HG03139 (cell line): ENCODE measurements at regions not wholly inside any gene's neighbourhood (a gene's known extent, or its start where the extent isn't known, plus 50 kb on each side); places are given as distances from the start of the nearest gene placed in this dataset.

Source experiments
- ATAC-seq: cut with Tn5 transposase; IDR thresholded peaks from one replicate; pipeline ENCODE4 v1.9.1; 2021; ENCODE audit not compliant: unreplicated experiment

DNA sequence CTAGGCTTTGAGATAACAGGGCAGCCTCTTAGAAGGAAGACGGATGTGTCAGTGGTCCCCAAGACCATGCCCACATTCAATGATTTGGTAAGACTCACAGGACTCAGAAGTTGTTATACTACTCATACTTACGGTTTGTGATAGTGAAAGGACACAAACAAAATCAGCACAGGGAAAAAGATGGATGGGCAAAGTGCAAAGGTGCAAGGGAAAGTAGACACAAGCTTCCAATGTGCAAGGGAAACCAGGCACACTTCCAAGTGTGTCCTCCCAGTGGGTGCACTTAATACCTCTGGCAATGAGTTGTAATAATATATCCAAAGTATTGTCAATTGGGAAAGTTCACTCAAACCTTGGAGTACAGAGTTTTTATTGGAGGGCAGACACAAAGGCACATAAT, 53.8 kb upstream of the VCX start:
- ATAC-seq, result no peak

DNA sequence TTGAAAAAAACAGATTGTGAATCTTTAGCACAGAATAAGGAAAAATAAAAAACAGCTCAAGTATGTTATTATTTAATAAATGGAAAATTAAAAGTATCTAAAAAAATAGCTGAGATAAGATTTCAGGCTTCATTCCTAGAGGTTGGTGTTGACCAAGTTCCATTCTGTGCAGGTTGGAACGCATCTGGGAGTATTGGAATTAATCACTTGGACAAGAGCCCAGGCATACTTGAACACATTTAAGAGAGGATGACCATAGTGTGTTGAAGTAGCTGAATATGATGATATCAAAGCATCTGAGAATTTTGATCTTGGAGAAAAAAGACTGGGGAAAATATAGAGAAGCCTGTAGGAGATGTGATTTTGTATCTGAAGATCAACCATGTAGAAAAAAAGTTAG, 54.6 kb upstream of the VCX start:
- no peak for ATAC-seq

- no peak for ATAC-seq
Measured at GRCh38 chrX:7787714-7788113, 55.3 kb upstream of the VCX start.

DNA sequence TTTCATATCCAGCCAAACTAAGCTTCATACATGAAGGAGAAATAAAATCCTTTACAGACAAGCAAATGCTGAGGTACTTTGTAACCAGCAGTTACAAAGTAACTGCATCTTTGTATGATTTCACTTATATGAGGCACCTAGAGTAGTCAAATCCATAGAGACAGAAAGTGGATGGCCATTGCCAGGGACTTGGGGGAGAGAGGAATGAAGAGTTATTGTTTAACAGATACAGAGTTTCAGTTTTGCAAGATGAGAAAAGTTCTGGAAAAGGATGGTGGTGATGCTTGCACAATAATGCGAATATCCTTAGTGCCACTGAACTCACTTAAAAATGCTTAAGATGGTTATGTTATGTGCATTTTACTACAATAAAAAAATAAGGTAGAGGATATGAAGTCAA, 58.4 kb upstream of the VCX start:
- ATAC-seq, result no peak

DNA sequence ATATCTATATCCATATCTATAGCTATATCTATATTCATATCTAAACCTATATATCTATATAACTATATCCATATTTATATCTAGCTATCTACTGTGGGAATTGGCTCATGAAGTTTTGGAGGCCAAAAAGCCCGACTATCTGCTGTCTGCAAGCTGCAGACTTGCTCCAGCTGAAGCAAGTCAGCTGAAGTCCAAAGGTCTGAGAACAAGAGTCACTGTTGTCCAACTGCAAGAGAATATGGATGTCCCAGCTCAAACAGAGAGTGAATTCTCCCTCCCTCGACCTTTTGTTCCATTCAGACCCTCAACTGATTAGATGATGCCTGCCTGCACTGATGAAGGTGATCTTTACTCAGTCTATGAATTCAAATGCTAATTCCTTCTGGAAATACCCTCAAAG, 63.3 kb upstream of the VCX start:
- ATAC-seq, result no peak

DNA sequence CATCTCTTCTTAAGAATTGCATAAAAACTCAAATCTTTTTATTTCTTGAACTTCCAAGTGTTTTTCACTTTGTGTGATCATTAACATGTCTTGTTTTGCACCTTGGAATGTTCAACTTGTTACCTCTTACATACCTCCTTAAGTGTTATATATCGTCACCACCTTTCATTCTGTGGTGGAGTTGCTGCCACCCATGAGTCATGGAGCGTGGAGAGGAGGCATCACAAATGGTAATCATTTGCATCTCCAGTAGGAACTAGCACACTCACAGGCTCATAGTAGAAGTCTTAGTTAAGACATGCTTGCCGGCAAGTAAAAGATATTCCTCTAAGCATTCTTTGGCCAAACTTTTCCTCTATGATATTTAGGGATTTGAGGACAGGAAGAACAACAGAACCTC, 67.0 kb upstream of the VCX start:
- no peak for ATAC-seq

DNA sequence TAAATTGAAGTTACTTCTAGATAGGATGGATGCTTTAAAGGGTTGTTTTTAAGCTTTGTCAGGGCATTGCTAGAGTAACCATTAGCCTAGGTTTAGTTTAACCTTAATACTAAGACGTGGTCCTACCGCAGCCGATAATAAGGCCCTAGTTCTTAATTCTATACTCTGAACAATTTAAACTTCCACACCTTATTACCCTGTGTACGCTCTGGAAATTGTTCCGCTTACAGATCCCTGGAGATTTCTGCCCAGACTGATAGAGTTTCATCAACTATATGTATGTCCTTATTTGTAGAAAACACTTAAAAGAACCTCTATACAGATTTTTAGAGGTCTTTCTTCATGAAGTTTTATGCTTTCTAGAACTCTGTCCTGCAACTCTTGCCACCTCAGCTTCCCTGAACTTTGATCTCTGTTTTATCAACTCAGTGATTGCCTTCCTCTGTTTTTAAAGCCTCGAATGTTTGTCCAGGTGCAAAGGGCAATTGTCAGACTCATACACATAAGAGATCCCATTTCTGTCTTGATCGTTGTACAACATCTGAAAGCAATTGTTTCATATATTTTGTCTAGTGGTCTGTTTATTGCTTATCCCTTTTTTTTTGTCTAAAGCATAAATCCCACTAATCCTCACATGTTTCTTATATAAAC, 71.1 kb upstream of the VCX start:
- no peak for ATAC-seq

DNA sequence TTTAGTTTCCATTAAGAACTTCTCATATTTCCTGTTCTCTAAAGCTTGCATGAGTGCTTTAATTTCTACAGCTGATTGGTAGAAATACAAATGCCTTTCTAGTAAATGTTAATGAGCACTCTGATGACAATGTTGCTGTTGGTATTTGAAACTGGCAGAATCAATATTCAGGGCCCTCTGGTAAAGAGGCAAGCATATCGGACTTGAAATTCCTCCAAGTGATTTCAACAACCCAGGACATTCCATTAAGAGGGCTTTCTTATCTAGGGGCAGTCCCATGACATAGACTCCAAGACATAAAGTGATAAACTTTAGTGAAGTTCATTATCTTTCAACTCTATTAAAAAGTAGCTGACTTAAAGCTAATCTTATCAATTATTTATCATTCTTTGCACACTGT, 83.1 kb upstream of the VCX start:
- no peak for ATAC-seq

- no peak for ATAC-seq
Measured at GRCh38 chrX:7746856-7747255, 96.1 kb upstream of the VCX start.

GRCh38 chrX:7730071-7730470, 112.9 kb upstream of the VCX start:
- ATAC-seq, result no peak

GRCh38 chrX:7720519-7720918, 122.5 kb upstream of the VCX start:
- ATAC-seq, result no peak

DNA sequence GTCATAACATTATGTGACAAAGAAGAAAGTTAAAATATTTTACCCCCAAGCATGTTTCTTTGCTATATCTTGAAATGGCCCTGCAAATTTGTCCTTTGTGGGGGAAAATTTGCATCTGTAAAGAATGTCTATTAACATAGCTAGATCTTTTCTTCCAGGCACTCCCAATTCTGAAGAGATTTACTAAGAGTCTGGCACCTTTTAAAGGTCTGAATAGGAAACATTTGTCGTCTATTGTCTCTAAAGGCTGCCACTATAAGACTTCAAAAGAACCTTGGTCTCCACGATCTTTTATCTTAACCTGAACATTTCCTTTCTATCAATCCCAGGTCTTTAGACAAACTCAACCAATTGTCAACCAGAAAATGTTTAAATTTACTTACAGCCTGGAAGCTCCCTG, 128.6 kb upstream of the VCX start:
- no peak for ATAC-seq

- ATAC-seq, result no peak
Measured at GRCh38 chrX:7711167-7711566, 131.8 kb upstream of the VCX start.

DNA sequence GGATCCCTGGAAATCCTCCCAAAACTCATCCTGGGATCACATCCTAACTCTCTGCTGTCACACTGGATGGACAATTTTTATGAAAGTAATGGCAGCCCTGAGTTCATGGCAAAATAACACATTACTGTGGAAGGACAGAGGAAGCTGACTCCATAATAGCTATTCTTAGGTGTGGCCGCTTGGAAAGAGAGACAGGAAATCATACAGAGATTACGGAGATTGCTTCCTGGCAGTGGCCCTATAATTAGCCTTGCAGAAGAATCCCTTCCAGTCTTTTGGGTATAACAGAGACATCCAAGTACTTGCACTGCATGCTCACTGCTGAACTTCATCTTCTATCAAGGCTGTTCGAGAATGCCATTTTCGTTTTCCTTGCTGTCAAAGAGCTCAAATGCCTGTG, 133.1 kb upstream of the VCX start:
- ATAC-seq, result no peak

- ATAC-seq, result no peak
Measured at GRCh38 chrX:7706032-7706431, 136.9 kb upstream of the VCX start.

- ATAC-seq, result no peak
Measured at GRCh38 chrX:7704205-7704604, 138.8 kb upstream of the VCX start.

GRCh38 chrX:7698248-7698647, 144.7 kb upstream of the VCX start:
- ATAC-seq, result no peak

- ATAC-seq, result no peak
Measured at GRCh38 chrX:7690842-7691241, 152.1 kb upstream of the VCX start.

DNA sequence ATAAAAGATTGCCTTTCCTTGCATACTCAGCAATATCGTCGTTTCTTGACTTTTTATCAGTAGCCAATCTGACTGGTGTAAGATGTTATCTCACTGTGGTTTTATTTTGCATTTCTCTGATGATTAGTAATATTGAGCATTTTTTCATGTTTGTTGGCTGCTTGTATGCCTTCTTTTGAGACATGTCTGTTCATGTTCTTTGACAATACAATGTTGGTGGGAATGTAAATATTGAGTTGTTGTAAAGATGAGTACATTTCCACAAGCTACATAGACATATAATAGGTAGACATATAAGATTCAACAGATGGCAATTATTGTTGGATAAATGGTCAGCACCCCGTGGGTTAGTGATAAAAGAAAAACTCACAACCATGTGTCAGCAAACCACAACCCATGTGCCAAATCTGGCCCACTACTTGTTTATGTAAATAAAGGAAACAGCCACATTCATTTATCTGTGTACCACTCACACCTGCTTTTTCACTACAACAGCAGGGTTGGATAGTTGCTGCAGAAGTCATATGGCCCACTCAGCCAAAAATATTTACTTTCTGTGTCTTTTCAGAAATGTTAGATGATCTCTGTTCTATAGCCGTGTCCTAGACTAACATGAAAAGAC, 153.1 kb upstream of the VCX start:
- ATAC-seq, result no peak

DNA sequence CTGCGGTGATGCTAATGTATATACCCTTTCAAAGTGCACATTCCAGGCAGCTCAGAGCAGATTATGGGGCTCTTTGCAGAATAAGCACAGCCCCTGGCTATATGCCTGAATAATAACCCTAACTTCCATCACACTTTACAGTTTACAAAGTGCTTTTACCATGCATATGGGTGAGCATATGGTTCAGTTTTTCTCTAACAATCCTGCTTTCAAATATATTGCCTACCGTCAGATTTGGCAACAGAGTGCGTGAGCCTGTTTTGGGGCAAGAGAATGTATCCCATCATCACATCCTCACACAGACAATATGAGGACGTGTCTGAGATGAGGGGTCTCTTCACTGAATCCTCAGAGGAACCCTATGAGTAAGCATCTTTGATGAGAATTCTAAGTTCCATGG, 162.8 kb upstream of the VCX start:
- ATAC-seq, result no peak

GRCh38 chrX:7654316-7654715, 188.7 kb upstream of the VCX start:
- no peak for ATAC-seq

DNA sequence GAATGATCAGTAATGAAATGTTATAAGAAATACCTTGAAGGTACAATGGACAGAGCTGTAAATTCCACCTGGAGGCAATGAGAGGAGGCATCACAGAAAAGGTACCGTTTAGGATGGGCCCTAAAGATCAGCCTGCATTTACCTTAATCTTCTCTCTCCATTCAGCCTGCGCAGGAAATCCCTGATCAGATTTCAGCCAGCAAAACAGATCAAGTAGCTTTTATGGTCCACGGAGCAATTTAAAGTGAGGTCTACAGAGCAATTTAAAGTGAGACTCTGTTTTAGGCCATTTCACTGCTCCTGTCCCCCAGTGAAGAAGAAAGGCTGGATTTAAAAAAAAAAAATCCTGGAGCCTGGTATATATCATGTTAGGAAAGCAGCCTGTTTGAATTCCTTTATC, 195.1 kb upstream of the VCX start:
- ATAC-seq, result no peak

- no peak for ATAC-seq
Measured at GRCh38 chrX:7641141-7641540, 201.8 kb upstream of the VCX start.
